IMR-90 (cell line): ENCODE measurements at regions not wholly inside any gene's neighbourhood (a gene's known extent, or its start where the extent isn't known, plus 50 kb on each side); places are given as distances from the start of the nearest gene placed in this dataset.
"Not testable (repeated sequence)": the region's sequence is repeated elsewhere in the genome, so short reads cannot be mapped to it uniquely, and the experiment has no call there.

Experiments used
- ATAC-seq: fragments of 200-7000 bp; cut with Tn5 transposase; 2 replicates; pipeline ENCODE4 v1.9.1; 2020; ENCODE audit warnings: low read depth, mild to moderate bottlenecking, moderate library complexity
- BruUV-seq: library from RNA; stranded (reverse); fragments of 400-500 nt; replicated peaks from 2 replicates; lab custom pipeline; 2021; lab: Mats Ljungman, UMichigan
- CTCF ChIA-PET: fragments of 300-600 bp; formaldehyde crosslinking; extraction: SDS; loops from one replicate; lab custom pipeline; 2021; ENCODE audit warnings: antibody characterized with exemption; lab: Yijun Ruan, JAX
- POLR2A ChIA-PET: fragments of 300-600 bp; sonication (Branson Sonifier 250); formaldehyde crosslinking; loops from one replicate; lab custom pipeline; 2022; ENCODE audit warnings: antibody characterized with exemption; ENCODE audit not compliant: unreplicated experiment; lab: Charles Lee
- DNase-seq: peaks from one replicate; pipeline ENCODE4 v3.0.0; 2013
- H2AFZ ChIP-seq: replicated peaks from 2 replicates; pipeline ENCODE3; 2013; ENCODE audit warnings: low read length, mild to moderate bottlenecking; ENCODE audit not compliant: poor library complexity
- H2AK5ac ChIP-seq: 2 replicates; pipeline ENCODE4 v1.6.1; 2013; ENCODE audit warnings: low read depth, low read length, inconsistent platforms
- H2AK9ac ChIP-seq: replicated peaks from 2 replicates; pipeline ENCODE3; 2013; ENCODE audit warnings: mild to moderate bottlenecking, low read depth, low read length, moderate library complexity; ENCODE audit not compliant: poor library complexity
- H2BK120ac ChIP-seq: 2 replicates; pipeline ENCODE4 v1.6.1; 2013; ENCODE audit warnings: low read depth, low read length, inconsistent platforms
- H2BK15ac ChIP-seq: 3 replicates; pipeline ENCODE4 v1.6.1; 2013; ENCODE audit warnings: low read depth, low read length, inconsistent platforms
- H2BK20ac ChIP-seq: 2 replicates; pipeline ENCODE4 v1.6.1; 2013; ENCODE audit warnings: low read depth, mild to moderate bottlenecking, inconsistent platforms, low read length, moderate library complexity
- H2BK5ac ChIP-seq: 2 replicates; pipeline ENCODE4 v1.6.1; 2013; ENCODE audit warnings: mild to moderate bottlenecking, low read depth, low read length, inconsistent platforms; ENCODE audit not compliant: poor library complexity, severe bottlenecking
- H3K14ac ChIP-seq: replicated peaks from 2 replicates; pipeline ENCODE4 v1.6.1; 2013; ENCODE audit warnings: low read depth, low read length, inconsistent platforms
- H3K18ac ChIP-seq: 2 replicates; pipeline ENCODE4 v1.6.1; 2013; ENCODE audit warnings: low read depth, low read length, control low read depth
- H3K23ac ChIP-seq: 2 replicates; pipeline ENCODE4 v1.6.1; 2013; ENCODE audit warnings: low read depth, low read length, inconsistent platforms
- H3K27ac ChIP-seq: 2 replicates; pipeline ENCODE4 v1.5.1; 2013; ENCODE audit warnings: mild to moderate bottlenecking, control low read depth, low read length; ENCODE audit not compliant: insufficient read depth
- H3K27me3 ChIP-seq: 2 replicates; pipeline ENCODE4 v1.6.1; 2013; ENCODE audit warnings: low read length; ENCODE audit not compliant: control insufficient read depth, insufficient read depth
- H3K36me3 ChIP-seq: 2 replicates; pipeline ENCODE4 v1.6.1; 2013; ENCODE audit warnings: low read length, mixed read lengths; ENCODE audit not compliant: control insufficient read depth, insufficient read depth
- H3K4ac ChIP-seq: 2 replicates; pipeline ENCODE4 v1.6.1; 2013; ENCODE audit warnings: low read depth, low read length, inconsistent platforms
- H3K4me1 ChIP-seq: 2 replicates; pipeline ENCODE4 v1.6.1; 2013; ENCODE audit warnings: low read length, mixed read lengths; ENCODE audit not compliant: control insufficient read depth, insufficient read depth
- H3K4me2 ChIP-seq: 2 replicates; pipeline ENCODE4 v1.6.1; 2013; ENCODE audit warnings: low read depth, mild to moderate bottlenecking, control low read depth, low read length, moderate library complexity
- H3K4me3 ChIP-seq: 2 replicates; pipeline ENCODE4 v1.5.1; 2013; ENCODE audit warnings: low read depth, mild to moderate bottlenecking, control low read depth, low read length, moderate library complexity; ENCODE audit not compliant: insufficient read depth
- H3K56ac ChIP-seq: 2 replicates; pipeline ENCODE4 v1.6.1; 2013; ENCODE audit warnings: low read length, inconsistent platforms; ENCODE audit not compliant: insufficient read depth; ENCODE audit errors: extremely low read depth
- H3K79me1 ChIP-seq, 2 experiments: 2 replicates each; pipeline ENCODE4 v1.6.1; 2013; ENCODE audit warnings: low read length in 2 of 2, inconsistent platforms in 1 of 2, low read depth in 1 of 2
- H3K9ac ChIP-seq: 2 replicates; pipeline ENCODE4 v1.6.1; 2013; ENCODE audit warnings: low read depth, low read length, control low read depth
- H3K9me1 ChIP-seq: 2 replicates; pipeline ENCODE4 v1.6.1; 2013; ENCODE audit warnings: low read length, inconsistent platforms; ENCODE audit not compliant: insufficient read depth
- H3K9me3 ChIP-seq: 2 replicates; pipeline ENCODE4 v1.6.1; 2013; ENCODE audit warnings: low read length; ENCODE audit not compliant: control insufficient read depth, insufficient read depth
- H4K20me1 ChIP-seq: 2 replicates; pipeline ENCODE4 v1.6.1; 2013; ENCODE audit warnings: low read length, inconsistent platforms; ENCODE audit not compliant: insufficient read depth
- H4K5ac ChIP-seq: 2 replicates; pipeline ENCODE4 v1.6.1; 2013; ENCODE audit warnings: mild to moderate bottlenecking, low read depth, low read length, control low read depth
- H4K8ac ChIP-seq, 2 experiments: 2 replicates each; pipeline ENCODE4 v1.6.1; 2013; ENCODE audit warnings: low read depth in 2 of 2, low read length in 2 of 2, control low read depth in 1 of 2, inconsistent platforms in 1 of 2
- H4K91ac ChIP-seq: 2 replicates; pipeline ENCODE4 v1.6.1; 2013; ENCODE audit warnings: low read depth, low read length, inconsistent platforms; ENCODE audit not compliant: insufficient read depth
- WGBS, 2 experiments: methylation state at CpG; one replicate each; pipeline versions ENCODE4 v1.1.5 to v1.1.7; 2013; ENCODE audit warnings: missing lambda C conversion rate in 2 of 2; ENCODE audit not compliant: insufficient read length in 1 of 2; ENCODE audit errors: extremely low coverage in 2 of 2; 5-methylcytosine and 5-hydroxymethylcytosine counted together
- dilution Hi-C: fragments of 300-500 bp; cut with HindIII; formaldehyde crosslinking; loops from one replicate; pipeline ENCODE4 v1.14.3; 2018; ENCODE audit warnings: low sequenced_read_pairs; ENCODE audit not compliant: unreplicated experiment
- in situ Hi-C: fragments of 300-500 bp; cut with MboI; formaldehyde crosslinking; loops from 3 replicates; pipeline ENCODE4 v1.14.3; 2019; ENCODE audit warnings: low sequenced_read_pairs, inconsistent platforms, mixed read lengths
- intact Hi-C: fragments of 100-400 bp; cut with micrococcal nuclease; formaldehyde crosslinking; loops from 2 replicates; pipeline ENCODE4 v1.10.0; 2022

DNA sequence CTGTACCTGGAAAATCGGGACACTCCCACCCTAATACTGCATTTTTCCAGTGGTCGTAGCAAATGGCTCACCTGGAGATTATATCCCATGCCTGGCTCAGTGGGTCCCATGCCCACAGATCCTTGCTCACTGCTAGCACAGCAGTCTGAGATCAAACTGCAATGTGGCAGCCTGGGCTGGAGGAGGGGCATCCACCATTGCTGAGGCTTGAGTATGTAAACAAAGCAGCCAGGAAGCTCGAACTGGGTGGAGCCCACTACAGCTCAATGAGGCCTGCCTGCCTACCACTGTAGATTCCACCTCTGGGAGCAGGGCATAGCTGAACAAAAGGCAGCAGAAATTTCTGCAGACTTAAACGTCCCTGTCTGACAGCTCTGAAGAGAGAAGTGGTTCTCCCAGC, 213.6 kb upstream of the COX10 start:
- H3K4me1 ChIP-seq, H2BK120ac ChIP-seq, in situ Hi-C loops, H2BK20ac ChIP-seq, H2AK5ac ChIP-seq, H3K56ac ChIP-seq, H3K4me3 ChIP-seq, H3K14ac ChIP-seq, H3K9me3 ChIP-seq, H3K4me2 ChIP-seq, dilution Hi-C loops, H4K8ac ChIP-seq, H3K27ac ChIP-seq, H2AK9ac ChIP-seq, H4K91ac ChIP-seq, H3K4ac ChIP-seq, H3K79me1 ChIP-seq, H3K18ac ChIP-seq, CTCF ChIA-PET, H2BK5ac ChIP-seq, H2AFZ ChIP-seq, H4K5ac ChIP-seq, H2BK15ac ChIP-seq, DNase-seq, H3K23ac ChIP-seq, H4K20me1 ChIP-seq, H3K36me3 ChIP-seq, H3K9me1 ChIP-seq, ATAC-seq, H3K27me3 ChIP-seq, POLR2A ChIA-PET, intact Hi-C loops, BruUV-seq, H3K9ac ChIP-seq: not testable (repeated sequence)
- WGBS, 2 experiments, result no CpG with 5 or more reads among the region's 4 CpGs
